HPDE6-E6E7 (cell line): ENCODE measurements at regions not wholly inside any gene's neighbourhood (a gene's known extent, or its start where the extent isn't known, plus 50 kb on each side); places are given as distances from the start of the nearest gene placed in this dataset.

Experiments used
- DNase-seq: peaks from one replicate; pipeline ENCODE4 v3.0.0; 2011; ENCODE audit warnings: missing footprints; ENCODE audit errors: extremely low spot score

GRCh38 chr17:69605571-69605970 is 191.1 kb downstream of the MAP2K6 start:
- DNase-seq: no peak

- DNase-seq: no peak
Observed at GRCh38 chr17:69606142-69606800, 191.8 kb downstream of the MAP2K6 start.

GRCh38 chr17:69607162-69607834 is 192.8 kb downstream of the MAP2K6 start:
- peak; percentile 47 for DNase-seq

DNA sequence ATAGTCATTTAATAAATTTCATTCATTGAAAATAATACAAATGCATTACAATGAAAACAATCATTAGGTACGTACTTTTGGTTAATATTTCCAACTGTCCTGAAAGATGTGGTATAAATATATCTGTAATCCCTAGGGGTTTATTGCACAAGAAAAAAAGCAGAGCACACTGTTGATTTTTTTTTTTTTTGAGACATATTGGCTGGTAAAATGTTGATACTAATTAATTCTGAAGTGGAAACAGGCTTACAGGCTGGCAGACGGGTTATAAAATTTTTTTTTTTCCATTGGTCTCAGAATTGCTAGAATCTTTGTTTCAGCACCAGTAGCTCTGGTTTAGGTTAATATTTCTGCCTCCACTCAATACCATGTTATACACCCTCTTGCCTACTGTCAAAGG is 193.6 kb downstream of the MAP2K6 start:
- no peak for DNase-seq

- peak; percentile 34 for DNase-seq
Observed at GRCh38 chr17:69608808-69609472, 194.4 kb downstream of the MAP2K6 start.

DNA sequence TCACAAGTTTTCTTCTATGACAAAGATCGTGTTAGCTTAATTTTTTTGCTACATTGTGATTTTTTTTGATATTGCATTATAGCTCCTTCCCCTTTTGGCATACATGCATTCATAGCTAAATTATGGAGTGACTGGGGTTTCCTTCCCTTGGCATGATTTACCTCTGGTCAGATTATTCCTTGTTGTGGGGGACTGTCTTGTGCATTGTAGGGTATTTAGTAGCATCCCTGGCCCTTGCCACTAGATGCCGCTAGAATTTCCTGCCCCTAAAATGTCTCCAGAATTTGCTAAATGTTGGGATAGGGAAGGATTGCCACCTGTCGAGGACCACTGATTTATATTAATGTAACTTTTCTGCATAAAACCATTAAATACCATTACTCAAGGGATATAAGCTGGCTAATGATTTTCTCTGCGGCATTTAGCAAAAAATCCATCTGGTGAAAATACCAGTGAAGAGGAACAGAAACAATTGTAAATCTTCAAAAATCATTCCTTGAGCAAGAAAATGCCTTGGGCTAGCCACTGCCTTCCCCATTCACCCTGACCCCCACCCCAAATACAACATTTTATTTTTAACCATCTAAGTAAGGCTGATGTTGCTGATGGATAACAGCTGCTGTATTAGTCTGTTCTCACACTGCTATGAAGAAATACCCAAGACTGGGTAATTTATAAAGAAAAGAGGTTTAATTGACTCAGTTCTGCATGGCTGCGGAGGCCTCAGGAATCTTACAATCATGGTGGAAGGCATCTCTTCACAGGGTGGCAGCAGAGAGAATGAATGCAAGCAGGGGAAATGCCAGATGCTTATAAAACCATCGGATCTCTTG is 195.2 kb downstream of the MAP2K6 start:
- DNase-seq: peak; percentile 11

DNA sequence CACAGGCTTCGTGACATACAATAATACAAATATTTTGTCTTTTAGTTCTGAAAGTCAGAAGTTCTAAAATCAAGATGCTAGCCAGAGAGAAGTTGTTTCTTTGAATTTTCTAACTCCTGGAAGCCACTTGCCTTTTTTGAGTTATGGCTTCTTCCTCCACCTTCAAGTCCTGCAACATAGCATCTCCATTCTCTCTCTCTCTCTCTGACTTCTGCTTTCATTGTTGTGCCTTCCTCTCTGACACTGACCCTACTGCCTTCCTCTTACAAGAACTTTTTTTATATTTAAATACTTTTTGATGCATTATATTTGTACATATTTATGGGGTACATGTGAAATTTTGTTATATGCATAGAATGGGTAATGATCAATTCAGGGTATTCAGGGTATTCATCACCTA is 205.9 kb downstream of the MAP2K6 start:
- DNase-seq: no peak

DNA sequence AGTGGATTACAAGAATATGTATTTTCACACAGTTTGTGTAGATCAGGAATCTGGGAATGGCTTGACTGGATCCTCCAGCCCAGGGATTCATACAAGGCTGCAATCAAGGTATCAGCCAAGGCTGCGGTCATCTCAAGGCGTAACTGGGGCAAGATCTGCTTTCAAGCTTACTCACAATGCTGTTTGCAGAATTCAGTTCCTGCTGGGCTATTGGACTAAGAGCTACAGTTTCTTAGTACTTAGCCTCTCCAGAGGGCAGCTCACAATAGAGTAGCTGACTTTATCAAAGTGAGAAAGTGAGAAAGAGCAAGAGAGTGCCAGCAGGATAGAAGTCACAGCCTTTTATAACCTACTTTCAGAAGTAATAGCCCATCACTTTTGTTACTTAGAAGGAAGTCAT is 211.0 kb downstream of the MAP2K6 start:
- DNase-seq: no peak

- DNase-seq: no peak
Observed at GRCh38 chr17:69630056-69630635, 215.6 kb downstream of the MAP2K6 start.

DNA sequence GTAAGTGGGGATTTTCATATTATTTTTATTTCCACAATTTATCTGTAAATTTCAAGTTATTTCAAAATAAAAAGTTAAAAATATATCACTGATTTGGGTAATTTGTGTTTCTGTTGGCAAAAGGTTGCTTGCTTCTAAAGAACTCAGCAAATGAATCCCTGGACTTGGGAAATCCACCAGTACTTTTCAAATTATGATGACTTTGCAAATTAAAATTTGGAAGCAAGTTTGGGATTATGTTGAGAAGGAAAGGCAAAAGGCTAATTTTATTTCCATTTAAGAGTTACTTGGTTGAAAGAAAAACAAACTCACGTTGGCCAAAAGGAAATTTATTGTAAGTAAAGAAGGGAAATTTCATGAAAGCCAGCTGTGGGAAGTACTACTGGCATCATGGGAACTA is 220.3 kb downstream of the MAP2K6 start:
- DNase-seq: no peak

DNA sequence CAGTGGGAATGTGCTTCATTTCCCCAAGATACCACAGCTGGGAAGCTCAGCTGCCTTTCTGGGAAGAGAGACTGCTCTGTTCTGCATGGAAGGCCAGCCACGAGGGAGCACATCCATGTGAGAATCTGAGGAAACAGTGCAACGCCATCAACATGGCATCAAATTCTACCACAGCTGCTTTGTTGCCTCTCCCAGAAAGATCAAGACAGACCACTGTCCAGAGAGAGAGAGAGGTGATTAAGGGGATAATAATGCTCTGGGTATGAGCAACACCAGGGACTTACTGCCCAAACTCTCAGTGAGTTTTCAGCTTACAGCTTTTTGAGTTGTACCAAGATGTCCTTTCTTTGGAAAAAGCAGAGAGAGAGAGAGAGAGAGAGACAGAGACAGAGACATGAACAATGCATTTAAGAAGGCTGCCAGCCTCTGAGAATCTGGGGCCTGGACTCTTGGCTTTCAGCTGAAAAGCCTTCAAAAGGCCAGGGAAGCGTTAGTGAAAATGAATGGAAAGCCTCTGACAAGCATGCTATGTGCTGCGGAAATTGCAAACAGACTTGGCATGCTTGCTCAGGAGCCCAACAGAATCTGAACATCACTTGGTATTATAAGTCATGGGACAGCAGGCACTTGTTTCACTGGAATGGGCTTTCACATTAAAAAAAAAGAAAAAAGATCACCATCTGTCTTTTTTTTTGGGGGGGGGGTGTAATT is 223.1 kb downstream of the MAP2K6 start:
- DNase-seq: no peak

DNA sequence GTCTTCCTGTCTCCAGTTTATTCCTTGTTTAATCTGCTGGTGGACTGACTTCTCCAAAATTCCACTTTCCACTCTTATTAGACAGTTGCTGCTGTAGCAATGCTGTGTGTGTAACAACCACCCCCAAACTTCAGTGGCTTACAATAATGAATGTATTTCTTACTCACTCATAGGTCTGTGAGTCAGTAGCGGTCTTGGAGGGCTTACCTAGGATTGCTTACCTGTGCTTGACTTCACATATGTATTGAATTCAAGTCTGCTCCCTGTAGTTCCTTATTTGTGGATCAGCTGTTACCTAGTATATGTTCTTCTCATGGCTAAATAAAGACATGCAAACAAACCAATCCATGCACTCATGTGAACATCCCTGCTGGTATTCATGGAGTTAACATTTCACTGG is 224.6 kb downstream of the MAP2K6 start:
- DNase-seq: no peak

DNA sequence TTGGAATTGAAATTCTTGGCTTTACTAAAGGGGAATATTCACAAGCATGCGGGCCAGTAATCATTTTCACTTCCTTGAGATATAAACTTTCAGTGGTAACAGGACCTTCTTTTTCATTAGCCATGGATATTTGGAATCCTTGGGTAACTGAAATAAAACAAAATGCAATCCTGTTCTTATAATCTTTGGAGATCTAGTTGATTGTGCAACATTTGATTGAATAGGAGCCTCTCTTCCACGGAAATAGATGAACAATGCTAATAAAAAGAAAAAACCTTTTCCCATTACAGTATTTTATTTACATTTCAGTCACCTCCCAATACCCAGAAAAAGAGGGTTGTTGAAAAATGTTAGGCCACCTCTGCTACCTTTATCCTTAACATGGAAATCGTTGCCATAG is 225.6 kb downstream of the MAP2K6 start:
- DNase-seq: no peak

- DNase-seq: no peak
Observed at GRCh38 chr17:69643686-69644085, 229.2 kb downstream of the MAP2K6 start.

DNA sequence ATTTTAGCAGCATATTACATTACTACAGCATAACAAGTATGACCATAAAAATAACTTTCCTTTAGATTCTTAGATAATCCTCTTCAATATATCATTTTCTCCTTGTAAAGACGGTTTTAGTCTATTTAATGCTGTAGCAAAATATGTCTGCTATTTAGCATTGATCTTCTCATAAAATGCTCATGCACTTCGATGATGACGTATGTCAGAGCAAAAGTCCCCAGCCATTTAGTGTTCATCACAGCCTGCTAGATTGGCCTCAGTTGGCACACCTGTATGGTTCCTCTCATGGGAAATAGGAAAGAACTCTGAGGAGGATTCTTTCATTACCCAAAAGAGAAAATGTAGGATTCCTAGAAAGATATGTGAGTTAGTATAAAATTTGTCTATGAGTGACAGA is 232.2 kb downstream of the MAP2K6 start:
- DNase-seq: no peak

DNA sequence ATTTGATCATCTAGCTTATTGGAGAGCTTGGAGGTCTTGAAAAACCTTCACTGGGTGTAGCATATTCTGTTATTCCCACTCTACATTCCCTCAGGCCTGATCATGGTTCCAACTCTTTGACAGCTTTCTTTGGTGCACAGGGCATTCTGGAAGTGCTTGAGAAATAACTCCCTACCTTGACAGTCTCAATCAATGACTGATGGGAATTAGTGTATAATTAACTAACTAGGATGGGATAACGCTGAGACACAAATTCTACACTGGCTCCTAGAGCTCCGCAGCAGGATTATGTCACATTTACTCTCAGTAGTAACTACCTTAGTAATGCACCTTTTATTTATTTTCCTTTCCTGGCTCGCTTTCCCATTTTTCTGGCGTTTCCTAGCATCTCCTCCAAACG is 236.4 kb downstream of the MAP2K6 start:
- DNase-seq: no peak

GRCh38 chr17:69651921-69652320 is 237.4 kb downstream of the MAP2K6 start:
- no peak for DNase-seq

DNA sequence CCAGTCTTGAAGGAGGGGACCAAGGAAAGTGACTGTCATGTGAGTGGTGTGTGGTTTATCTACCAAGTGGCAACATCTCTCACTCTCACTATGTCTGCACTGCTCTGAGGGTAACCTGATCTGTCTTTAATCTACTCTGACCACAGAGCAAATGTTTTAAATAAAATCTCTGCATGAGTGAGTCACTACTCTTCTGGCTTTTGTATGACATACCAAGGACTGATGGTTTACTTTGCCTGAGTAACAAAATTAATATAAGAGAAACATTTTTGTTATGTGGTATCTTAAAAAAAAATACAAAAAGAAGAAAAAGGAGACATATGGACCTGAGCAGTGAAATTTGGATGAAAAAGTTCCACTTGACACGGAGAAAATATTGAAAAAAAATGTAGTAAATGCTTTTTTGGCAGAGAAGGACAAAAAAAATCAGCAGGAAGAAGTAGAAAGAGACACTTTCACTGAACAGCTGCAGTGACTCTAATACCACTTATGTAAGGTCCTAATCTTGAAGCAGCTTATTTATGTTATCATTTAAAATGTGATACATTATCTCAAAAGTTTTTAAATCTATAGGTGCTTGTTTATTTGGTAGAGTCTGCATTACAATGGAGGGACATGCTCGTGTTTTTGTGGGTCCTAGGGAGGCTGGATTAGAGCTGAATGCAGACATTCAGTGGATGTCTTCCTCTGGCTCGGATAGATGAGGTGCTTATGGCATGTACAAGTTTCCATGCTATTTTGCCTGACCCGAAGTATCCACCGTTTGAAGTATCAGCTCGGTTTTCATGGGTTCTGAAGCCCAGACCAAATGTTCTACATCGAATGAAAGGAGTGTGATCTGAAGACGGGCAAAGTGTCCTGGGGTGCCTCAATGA is 240.7 kb downstream of the MAP2K6 start:
- peak; percentile 39 for DNase-seq

DNA sequence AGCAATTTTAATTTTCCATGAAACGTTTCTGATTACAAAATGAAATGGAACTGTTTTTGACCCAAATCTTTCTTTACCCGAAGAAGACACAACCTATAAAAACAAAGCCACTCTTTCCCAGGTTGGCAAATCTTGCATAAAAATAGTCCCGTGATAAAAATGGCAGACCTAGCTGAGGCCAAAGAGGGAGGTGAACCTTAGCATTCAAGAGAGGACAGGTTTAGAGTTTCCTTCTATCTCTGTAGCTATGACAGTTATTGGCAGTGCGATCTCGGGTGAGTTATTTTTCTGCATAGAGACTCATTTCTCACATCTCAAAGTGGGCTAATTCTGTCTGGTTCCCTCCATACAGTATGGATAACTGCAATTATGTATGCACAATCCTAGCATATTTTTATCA is 241.4 kb downstream of the MAP2K6 start:
- DNase-seq: no peak

- DNase-seq: no peak
Observed at GRCh38 chr17:69669441-69670178, 255.1 kb downstream of the MAP2K6 start.
